Thyroid gland (tissue), 4 donors: ENCODE measurements at regions not wholly inside any gene's neighbourhood (a gene's known extent, or its start where the extent isn't known, plus 50 kb on each side); places are given as distances from the start of the nearest gene placed in this dataset.

Experiments used
- CTCF ChIP-seq, 6 experiments: fragments of 200-600 bp in 3 of 6; fragments of 450-650 bp in 3 of 6; sonication (generic) in 3 of 6; IDR thresholded peaks; one replicate each; pipeline ENCODE4 v1.5.1; 2016 to 2019; ENCODE audit warnings: antibody characterized with exemption in 6 of 6, mild to moderate bottlenecking in 2 of 6, inconsistent platforms in 1 of 6, moderate library complexity in 1 of 6
- POLR2A ChIP-seq, 2 donors: fragments of 450-650 bp; IDR thresholded peaks; one replicate each; pipeline ENCODE4 v1.6.1; 2017; ENCODE audit warnings: antibody characterized with exemption in 2 of 2, mild to moderate bottlenecking in 2 of 2, moderate library complexity in 1 of 2

- TF ChIP-seq POLR2A (IDR thresholded peaks at IDR 0.05) (no peak), CTCF (IDR thresholded peaks at IDR 0.05) (no peak)
These were observed 189.7 kb downstream of the AXIN2 start for GRCh38 chr17:65371702-65372101.
